GM18858 (cell line): ENCODE measurements at regions not wholly inside any gene's neighbourhood (a gene's known extent, or its start where the extent isn't known, plus 50 kb on each side); places are given as distances from the start of the nearest gene placed in this dataset.

ENCODE experiments used
- ATAC-seq: cut with Tn5 transposase; IDR thresholded peaks from one replicate; pipeline ENCODE4 v1.9.1; 2021; ENCODE audit not compliant: unreplicated experiment

DNA sequence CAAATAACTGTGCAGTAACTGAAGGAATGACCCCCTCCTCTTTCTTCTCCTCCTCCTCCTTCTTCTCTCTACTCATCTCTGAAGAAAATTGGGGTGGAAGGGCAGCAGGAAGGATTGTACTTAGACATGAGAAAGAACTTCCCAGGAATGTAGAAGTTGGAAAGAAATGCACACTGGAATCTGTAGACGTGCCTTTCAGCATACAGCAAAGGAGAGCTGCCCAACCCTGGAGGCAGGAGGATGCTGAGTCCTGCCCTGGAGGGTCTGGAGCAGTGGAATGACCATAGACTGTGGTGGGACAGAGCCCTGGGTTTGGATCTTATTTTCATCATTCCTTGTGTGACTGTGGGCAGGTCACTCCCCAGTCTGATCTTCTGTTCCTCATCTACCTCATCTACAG is 80.1 kb downstream of the PJA1 start:
- no peak for ATAC-seq

DNA sequence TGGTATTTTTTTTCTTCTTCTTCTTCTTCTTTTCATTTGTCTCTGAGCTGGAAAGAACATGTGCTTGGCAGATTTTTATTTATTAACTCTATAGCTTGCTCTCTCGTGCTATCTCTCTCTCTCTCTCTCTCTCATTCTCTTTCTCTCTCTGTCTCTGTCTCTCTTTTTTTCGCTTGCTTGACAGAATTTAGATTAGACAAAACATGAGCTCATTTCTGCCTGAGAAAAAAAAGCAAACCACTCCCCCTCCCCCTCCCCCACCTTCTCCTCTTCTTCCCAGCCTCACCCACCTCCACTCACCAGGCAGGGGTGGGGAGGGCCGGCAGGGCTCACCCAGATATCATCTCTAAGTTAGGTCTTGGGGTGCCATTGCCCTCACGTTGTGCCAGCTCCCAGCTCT is 81.5 kb downstream of the PJA1 start:
- ATAC-seq = no peak

DNA sequence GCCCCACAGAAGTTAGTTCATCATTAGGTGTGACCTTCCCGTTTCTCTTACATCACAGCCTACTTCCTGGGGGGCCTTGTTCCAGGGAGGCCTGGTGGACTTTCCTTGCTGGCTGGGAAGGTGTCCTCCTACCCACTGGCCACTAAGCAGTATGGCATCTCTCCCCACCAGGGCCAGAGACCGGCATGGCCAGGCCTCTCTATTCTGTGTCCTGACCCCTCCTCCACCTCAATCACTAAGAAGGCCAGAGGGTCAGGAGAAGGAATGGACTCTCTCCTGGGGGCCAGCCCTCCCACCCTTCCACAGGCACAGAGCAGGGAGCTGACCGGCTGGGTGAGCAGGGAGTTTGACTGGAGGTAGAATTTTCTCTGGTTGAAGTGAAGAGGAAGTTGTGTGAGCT is 81.9 kb downstream of the PJA1 start:
- ATAC-seq = no peak

DNA sequence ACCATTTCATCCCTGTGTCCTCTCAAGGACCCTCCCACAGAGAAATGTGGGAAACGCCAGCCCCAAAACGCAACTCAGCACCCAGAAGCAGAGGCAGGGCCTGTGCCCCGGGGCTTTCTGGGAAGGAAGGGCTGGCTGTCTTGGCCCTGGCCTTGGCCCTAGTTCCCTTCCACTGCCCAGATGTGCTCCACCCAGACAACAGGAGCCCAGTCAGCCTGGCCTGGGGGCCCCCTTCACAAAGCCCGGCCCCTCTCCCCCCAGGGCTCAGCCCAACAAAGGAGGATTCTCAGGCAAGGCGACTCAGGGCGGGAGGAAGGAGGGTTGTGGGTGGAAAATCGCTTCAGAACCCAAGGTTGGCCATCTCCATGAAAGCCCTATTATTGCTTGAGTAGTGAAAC is 82.5 kb downstream of the PJA1 start:
- no peak for ATAC-seq

DNA sequence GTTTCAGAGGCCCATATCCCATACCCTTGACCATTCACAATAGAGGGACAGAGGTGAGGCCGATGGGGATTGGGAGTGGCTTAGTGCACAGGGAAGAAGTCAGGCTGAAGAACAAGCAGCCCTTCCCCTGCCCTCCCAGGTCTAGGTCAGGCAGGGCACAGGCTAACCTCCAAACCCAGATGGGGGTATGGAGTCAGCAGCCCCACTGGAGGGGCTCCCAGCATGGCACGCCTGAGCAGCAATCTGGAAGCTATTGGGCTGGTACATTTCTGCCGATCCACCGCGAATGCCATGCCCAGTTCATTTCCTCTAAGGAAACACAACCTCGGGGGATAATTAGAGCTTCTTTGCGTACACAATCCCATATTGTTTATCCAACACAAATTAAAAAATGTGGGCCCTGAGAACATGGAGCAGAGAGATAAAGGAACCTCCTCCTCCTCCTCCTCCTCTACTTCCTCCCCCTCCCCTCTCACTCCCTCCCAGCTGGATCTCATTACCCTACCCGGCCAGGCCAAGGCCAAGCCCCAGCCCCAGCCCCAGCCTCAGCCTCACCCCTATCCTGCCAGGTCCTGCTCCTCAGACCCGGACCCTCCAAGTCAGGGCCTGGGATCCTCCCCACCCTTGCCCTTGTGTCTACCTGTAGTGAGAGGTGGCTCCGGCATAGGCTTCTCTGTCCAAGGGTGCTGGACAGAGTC is 83.0 kb downstream of the PJA1 start:
- no peak for ATAC-seq

DNA sequence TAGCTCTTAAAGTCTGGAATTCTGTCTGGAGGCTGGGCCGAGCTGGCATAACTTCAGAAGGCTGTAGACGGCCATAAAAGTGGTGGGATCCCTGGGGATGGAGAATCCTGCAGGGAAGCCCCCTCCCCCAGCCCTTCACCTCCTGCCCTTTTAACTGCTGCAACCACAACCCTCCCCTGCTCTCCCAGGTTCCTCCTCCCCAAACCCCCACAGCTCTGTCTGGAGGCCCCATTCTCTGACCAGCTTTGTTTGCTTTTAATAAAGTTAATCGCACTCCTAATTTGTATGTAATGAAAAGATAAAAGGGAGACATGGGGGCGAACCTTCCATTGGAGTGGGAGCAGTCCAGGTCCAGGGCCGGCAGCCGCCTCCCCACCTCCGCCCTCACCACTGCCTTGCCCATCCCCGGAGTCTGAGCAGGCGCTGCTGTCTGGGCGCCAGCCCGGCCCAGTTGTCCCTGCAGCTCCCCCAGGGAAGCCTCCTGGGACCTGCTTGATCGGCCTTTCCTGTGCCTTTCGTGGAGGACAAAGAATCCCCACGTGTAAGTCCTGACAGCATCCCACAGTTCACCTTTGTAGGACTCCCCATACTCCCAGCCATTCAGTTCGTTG is 84.3 kb downstream of the PJA1 start:
- ATAC-seq = no peak

DNA sequence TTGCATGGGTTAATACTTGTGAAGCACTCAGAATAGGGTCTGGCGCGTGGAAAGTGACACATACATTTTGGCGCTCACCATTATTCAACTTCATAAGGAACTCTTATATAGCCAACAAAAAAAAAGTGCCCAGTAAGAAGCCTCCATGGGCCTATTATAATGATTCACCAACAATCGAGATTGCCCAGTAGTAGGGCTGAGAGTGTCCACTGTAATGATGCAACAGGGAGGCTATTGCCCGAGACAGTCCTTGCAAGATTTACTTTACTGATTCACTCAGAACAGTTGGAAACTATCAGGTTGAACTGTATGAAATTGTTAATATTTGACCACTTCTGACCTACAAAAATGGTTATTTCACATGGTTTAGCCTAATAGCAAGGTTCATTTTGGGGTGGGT is 86.0 kb downstream of the PJA1 start:
- no peak for ATAC-seq

DNA sequence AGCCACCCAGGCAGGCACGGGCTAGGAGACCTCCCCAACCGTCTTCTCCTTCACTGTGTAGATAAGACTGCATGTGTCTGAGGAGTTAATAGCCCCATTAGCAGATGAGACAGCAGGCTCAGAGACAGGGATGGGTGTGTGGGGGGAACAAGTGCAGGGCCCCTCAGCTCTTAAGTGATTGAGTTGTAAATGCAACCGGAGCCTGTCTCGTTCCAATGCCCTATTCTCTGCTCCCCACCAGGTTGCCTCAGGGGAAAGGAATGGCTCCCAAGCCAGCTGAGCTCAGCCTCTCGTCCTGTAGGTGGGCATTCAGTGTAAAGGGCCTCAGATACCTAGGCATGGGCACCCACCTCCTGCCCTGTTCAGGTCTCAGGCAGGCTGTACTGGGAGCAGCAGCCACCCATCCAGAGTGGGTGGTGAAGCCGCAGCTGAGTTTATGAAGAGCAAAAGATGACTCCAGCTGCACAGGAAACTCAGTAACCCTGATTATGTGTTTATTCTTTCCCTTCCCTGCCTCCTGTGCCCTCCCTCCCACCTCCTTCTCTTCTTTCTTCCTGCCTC is 87.3 kb downstream of the PJA1 start:
- no peak for ATAC-seq

DNA sequence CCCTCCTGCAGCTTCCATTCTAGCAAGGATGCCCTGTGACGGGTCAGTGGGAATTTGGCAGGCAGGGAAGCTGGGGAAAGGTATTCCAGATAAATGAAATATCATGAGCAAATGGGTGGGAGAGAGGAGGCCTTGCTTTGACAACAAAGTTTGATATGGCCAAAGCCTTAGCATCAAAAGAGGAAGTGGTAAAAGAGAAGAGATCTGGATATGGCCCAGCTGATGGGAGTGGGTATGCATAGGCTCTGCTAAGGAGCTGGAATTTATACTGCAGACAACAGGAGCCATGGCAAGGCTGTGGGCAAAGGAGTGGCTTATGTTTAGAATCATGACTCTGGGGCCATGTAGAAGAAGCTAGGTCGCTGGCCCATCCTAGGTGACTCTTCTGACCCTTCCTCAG is 89.2 kb downstream of the PJA1 start:
- ATAC-seq = no peak

DNA sequence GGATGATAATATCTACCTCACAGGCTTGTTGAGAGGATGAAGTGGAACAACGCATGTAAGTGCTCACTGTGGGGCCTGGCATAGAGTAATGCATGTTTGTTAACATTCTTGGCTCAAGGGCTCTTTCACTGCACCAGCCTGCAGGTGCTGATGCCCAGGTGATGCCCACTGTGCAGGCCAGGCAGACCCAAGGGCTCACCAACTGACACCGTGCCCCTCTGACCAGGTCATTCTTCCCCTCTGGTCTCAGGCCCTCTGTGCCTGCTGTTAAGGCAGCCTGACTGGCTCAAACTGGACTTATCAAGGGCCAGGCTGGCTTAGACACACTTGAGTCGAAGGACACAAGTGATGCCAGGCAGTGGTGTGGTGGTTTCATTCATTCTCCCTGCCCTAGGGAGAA is 90.5 kb downstream of the PJA1 start:
- ATAC-seq = no peak

DNA sequence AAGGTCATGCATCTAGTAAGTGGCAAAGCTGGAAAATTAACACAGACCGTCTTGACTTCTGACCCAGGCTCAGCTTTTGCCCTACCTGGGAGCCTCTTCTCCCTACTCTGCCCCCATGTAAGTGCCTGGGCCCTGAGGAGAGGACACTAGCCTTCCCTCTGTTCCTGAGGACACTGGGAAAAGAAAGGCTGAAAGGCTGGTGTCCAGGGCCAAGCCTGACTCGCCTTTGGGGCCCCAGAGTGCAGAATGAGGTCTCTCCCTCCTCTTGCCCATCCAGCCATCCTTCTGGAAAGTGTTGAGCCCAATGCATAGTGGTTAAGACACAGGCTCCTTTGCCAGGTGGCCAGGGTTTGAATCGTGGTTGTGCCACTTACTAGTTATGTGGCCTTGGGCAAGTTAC is 91.5 kb downstream of the PJA1 start:
- no peak for ATAC-seq

DNA sequence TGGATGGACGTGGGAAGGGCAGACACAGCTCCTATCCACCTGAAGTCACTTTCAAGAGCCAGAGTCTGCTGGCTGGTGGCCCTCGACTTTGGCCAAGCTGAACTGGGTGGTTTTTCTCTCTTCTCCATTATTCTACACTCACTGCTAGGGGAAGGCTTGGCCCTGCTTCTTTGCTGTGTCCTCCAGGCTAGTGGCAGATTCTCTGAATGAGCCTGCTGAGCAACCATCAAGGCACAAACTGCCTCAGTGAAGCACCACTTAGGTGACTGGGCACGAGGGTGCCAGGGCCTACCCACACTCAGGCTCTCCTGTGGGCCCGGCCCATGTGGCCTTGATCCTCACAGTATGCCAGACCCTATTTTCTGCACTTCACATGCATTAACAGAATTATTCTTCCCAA is 92.0 kb downstream of the PJA1 start:
- no peak for ATAC-seq

DNA sequence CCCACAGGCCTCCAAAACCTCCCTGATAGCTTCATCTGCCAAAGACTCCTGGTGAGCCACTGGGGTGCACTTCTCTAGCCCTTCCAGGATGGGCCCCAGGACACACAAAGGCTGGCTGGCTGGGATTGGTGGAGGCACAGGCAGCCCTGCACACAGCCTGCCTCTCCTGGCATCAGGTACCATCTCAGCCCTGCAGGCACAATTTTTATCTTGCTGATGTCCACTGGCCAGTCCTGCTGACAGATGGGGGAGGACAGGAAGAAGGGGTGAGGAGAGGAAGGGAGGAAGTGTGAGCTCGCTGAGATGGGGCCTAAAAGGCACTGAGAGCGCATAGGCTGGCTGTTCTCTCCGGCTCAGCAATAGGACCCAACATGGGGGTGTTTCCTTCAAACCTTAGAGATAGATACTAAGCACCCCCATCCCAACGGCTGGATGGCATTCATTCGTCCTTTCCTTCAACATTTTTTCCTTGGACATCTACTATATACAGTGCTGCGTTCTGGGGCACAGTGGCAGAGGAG is 92.7 kb downstream of the PJA1 start:
- no peak for ATAC-seq

DNA sequence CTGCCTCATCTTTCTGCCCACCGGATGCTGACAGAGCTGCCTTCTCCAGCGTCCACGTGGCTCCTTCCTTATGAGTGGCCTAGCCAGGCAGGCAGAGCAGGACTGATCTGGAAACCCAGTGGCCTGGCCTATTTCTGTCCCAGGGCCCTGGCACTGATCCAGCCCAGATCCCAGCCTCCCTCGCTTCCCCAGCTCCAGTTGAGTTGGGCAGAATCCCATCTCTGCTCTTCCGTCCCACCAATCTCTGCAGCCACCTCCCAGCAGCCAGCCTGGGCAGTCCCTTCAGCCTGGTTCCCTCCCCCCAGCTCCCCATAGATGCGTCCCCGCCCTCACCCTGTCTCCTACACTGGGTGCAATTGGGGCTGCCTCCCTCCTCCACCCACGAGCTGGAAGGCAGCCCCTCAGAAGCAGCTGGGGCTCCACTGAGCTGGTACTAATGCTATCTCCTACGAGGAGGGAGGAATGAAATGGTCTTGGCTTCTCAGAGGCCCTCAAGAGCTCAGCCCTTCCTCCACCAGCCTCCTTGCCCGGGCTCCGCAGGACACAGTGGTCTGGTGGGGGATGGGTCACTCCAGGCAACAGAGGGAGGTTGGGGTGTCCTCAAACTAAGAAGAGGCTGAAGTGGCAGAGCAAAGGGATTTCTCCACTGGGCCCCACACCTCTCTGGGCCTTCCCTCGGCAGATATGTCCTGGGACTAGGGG is 94.2 kb downstream of the PJA1 start:
- no peak for ATAC-seq

DNA sequence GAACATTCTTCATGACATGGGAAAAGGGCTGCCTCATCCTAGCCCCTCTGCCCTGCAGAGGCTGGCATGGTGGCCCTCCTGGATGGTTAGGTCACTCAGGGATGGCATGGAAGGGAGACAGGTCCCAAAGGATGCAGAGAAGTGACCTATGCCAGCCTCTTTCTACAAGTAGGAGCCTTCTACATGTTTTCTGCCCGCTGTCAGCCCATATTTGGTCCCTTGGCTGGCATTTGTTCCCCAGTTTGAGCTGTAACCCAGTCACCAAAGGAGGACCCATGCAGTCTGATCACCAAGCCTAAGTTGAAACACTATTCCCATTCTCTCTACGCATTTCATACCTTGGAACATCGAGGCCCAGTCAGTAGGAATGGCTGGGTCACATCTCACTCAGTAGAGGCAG is 95.4 kb downstream of the PJA1 start:
- no peak for ATAC-seq

DNA sequence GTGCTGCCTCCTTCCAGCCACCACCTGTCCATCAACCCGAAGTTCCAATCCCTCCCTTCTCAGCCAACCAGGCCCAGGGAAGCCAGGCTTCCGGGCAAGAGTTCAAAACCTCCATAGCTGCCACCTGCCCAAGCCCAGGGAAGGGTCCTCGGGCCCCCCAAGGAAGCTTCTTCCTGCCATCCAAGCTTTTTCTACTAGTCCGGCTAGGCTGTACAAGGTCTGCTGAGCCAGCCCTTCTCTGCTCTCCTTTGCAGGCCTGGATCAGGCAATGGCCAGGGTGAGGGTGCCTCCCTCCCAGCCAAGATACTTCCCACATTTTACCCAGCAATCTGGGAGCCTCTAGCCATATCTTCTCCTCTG is 96.2 kb downstream of the PJA1 start:
- ATAC-seq = no peak

DNA sequence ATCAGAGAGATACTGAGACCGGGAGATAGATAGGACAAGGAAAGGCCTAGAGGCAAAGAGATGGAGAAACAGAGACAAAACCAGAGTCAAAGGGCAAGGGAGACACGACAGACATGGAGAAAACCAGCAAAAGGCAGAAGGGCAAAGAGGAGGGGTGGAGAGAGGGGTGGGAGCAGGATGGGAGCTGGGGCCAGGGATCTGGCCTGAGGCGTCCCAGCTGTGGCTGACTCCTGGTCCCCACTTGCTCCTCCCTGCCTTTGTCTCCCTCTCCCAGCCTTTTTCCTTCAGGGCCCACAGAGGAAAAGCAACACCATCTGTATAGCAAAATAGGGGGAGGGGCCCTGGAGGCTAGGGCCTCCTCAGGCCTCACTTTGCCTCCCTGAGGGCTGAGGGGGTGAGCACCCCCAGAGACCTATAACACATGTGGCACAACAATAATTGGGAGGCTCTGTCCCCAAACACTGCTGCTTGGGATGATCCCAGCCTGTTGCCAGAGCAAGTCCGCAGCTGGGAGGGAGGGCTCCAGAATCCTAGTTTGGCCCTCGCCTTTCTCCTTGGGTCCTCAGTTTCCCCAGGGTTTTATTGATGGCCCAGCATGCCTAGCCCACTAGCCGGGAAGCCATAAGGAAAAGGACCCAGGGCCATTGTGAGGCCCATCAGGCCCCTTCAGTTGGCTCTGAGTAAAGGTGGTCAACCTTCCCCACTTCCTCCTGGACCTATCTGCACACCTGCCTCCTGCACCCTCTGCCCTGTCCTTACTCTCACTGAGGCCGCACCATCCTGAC is 96.8 kb downstream of the PJA1 start:
- no peak for ATAC-seq

DNA sequence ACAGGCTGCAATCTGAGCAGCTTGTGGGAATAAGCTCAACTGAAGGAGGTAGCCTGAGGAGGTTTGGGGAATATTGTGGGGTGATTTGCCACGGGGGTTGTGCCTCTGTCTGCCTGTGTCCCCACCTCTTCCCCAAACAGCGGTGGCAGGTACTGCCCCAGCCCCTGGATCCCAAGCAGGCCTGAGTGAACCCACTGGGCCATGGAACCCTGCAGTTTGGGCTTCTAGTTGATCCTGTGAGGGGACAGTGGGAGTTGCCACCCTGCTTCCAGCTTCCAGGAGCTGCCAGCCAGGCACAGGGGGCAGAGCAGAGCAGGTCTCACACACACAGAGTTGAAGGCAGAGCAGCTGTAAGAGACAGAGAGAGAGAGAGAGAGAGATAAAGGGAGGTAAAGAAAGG is 97.4 kb downstream of the PJA1 start:
- ATAC-seq = no peak

DNA sequence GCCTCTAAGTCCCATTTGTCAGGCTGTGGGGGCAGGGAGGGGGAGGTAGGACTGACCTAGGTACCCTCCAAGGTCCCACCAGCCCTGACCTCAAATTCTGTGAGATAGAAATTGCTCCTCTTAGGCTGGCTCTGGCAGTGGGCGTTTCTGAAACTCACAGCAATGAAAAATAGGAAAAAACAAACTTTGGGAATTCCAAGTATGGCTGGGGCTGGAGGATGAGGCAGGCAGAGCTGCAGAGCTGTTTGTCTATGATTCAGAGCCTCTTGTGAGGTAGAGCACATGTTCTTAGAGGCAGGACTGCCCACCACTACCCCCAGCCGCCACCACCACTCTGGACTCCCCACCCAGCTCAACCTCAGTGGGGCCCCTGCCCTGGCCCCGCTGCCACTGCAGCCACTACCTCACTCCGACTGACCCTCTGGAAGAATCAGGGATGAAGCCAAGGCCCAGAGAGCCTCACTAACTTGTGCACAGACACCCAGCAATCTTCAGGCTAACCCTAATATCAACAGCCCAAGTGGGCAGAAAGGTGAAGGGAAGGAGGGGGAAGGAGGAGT is 98.2 kb downstream of the PJA1 start:
- ATAC-seq = no peak

DNA sequence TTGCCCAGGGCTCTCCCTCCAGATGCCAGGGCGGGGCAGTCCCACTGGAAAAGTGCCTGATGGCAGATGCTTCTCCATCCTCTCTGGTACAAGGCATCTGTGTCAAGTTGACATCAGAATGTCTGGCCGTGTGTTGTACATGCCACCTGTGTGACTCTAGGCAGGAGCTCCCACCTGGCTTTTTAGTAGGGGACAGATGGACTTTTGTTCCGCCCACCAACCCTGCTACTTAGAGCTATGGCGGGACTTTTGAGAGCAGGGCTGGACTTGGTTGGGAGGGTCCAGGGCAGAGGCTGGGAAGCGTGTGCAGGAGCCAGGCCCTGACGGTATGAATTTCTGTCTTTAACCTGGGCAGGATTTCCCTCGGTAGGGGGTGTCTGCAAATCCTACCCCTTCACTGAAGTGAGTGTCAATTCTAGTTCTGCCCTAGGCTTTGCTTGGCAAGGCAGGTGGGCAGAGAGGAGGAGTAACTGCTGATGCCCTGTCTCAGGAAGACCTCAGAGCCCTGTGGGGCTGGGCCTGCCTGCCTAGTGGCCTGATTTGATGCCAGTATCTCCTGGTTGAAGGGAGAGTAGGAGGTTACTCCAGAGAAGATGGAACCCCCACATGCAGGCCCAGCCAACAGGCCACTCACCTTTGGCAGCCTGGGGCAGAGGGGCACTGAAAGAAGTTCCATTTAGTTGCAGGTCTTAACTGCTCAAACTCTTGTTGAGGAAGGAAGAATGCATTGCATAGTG is 99.1 kb downstream of the PJA1 start:
- no peak for ATAC-seq
